ENCODE measurements at regions not wholly inside any gene's neighbourhood (a gene's known extent, or its start where the extent isn't known, plus 50 kb on each side); places are given as distances from the start of the nearest gene placed in this dataset.

DNA sequence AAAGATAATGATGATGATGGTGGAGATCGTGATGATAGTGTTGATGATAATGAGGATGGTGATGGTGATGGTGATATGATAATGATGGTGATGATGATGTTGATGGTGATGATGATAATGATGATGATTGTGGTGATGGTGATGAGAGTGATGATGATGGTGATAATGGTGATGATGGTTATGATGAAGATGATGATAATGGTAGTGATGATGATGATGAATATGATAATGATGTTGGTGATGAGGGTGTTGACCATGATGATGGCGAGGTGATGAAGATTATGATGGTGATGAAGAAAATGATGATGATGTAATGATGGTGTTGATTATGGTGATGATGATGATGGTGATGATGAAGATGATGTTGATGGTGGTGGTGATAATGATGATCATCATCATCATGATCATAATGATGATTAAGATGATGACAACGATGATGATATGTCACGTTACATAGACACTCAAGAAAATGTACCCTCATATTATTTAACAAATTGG lies 1106.4 kb downstream of the NLGN4X start:
- no peak overlapping the region for H3K9ac ChIP-seq (ENCODE audit: low read length)
- H4K20me1 ChIP-seq (ENCODE audit: insufficient read depth) = no peaks in the 10 kb centered on the region
- no peak overlapping the region for H3K4me3 ChIP-seq (ENCODE audit: low read length)
- no peak overlapping the region for H3K4me2 ChIP-seq (ENCODE audit: low read length)
- no peak for TF ChIP-seq EZH2 (IDR thresholded peaks at IDR 0.05; ENCODE audit: borderline replicate concordance, insufficient read depth, low read length, poor library complexity, severe bottlenecking)
- no peak for TF ChIP-seq EP300 (conservative IDR thresholded peaks at IDR 0.05; ENCODE audit: poor library complexity, severe bottlenecking)
- TF ChIP-seq SMC3 (conservative IDR thresholded peaks at IDR 0.05; ENCODE audit: poor library complexity) = no peak
- no peaks in the 10 kb centered on the region for H3K9me3 ChIP-seq (ENCODE audit: low read length)
- no peaks in the 10 kb centered on the region for H3K27me3 ChIP-seq (ENCODE audit: insufficient read depth, low read depth, low read length)
- H2AFZ ChIP-seq (ENCODE audit: low read depth, low read length) = no peak overlapping the region
- H3K27ac ChIP-seq (ENCODE audit: low read length) = no peak overlapping the region
- no peaks in the 10 kb centered on the region for H3K79me2 ChIP-seq (replicated peaks; ENCODE audit: insufficient read depth, low read length)
- H3K36me3 ChIP-seq (ENCODE audit: insufficient read depth, low read length) = no peaks in the 10 kb centered on the region
- H3K9me2 ChIP-seq (ENCODE audit: insufficient read depth, low read length) = no peaks in the 10 kb centered on the region
- no peaks in the 10 kb centered on the region for H3F3A ChIP-seq (ENCODE audit: insufficient read depth, low read length, poor library complexity, severe bottlenecking)

DNA sequence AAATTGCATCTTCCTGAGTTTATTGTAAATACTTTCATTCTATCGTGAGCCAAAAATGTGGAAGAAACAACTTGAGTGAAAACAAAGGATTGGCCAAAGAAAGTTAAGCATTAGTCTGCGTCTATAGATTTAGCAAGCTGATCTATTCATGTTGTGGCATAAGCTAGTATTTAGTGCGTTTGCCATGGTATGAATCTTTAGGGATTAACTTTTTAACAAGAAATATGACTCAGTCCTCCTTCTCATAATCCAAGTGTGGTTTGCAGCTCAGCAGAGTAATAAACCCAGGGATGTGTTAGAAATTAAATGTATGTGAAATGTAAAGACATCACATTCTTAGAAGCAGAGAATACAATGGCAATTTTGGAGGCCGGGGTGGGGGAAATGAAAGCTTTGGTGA lies 1110.9 kb downstream of the NLGN4X start:
- no peak overlapping the region for H3K9ac ChIP-seq (ENCODE audit: low read length)
- TF ChIP-seq EP300 (conservative IDR thresholded peaks at IDR 0.05; ENCODE audit: poor library complexity, severe bottlenecking) (no peak), TAF1 (IDR thresholded peaks at IDR 0.05; ENCODE audit: low read depth) (no peak), EZH2 (IDR thresholded peaks at IDR 0.05; ENCODE audit: borderline replicate concordance, insufficient read depth, low read length, poor library complexity, severe bottlenecking) (no peak), RAD21 (conservative IDR thresholded peaks at IDR 0.05) (no peak), MXI1 (conservative IDR thresholded peaks at IDR 0.05; ENCODE audit: poor library complexity, severe bottlenecking) (no peak), POLR2AphosphoS5 (IDR thresholded peaks at IDR 0.05) (no peak), SMC3 (conservative IDR thresholded peaks at IDR 0.05; ENCODE audit: poor library complexity) (no peak)
- TF ChIP-seq, protein P1, sequence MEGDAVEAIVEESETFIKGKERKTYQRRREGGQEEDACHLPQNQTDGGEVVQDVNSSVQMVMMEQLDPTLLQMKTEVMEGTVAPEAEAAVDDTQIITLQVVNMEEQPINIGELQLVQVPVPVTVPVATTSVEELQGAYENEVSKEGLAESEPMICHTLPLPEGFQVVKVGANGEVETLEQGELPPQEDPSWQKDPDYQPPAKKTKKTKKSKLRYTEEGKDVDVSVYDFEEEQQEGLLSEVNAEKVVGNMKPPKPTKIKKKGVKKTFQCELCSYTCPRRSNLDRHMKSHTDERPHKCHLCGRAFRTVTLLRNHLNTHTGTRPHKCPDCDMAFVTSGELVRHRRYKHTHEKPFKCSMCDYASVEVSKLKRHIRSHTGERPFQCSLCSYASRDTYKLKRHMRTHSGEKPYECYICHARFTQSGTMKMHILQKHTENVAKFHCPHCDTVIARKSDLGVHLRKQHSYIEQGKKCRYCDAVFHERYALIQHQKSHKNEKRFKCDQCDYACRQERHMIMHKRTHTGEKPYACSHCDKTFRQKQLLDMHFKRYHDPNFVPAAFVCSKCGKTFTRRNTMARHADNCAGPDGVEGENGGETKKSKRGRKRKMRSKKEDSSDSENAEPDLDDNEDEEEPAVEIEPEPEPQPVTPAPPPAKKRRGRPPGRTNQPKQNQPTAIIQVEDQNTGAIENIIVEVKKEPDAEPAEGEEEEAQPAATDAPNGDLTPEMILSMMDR (IDR thresholded peaks at IDR 0.05; ENCODE audit: poor library complexity, severe bottlenecking) = no peak
- TF ChIP-seq, protein P2, sequence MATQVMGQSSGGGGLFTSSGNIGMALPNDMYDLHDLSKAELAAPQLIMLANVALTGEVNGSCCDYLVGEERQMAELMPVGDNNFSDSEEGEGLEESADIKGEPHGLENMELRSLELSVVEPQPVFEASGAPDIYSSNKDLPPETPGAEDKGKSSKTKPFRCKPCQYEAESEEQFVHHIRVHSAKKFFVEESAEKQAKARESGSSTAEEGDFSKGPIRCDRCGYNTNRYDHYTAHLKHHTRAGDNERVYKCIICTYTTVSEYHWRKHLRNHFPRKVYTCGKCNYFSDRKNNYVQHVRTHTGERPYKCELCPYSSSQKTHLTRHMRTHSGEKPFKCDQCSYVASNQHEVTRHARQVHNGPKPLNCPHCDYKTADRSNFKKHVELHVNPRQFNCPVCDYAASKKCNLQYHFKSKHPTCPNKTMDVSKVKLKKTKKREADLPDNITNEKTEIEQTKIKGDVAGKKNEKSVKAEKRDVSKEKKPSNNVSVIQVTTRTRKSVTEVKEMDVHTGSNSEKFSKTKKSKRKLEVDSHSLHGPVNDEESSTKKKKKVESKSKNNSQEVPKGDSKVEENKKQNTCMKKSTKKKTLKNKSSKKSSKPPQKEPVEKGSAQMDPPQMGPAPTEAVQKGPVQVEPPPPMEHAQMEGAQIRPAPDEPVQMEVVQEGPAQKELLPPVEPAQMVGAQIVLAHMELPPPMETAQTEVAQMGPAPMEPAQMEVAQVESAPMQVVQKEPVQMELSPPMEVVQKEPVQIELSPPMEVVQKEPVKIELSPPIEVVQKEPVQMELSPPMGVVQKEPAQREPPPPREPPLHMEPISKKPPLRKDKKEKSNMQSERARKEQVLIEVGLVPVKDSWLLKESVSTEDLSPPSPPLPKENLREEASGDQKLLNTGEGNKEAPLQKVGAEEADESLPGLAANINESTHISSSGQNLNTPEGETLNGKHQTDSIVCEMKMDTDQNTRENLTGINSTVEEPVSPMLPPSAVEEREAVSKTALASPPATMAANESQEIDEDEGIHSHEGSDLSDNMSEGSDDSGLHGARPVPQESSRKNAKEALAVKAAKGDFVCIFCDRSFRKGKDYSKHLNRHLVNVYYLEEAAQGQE (IDR thresholded peaks at IDR 0.05; ENCODE audit: borderline replicate concordance) = no peak
- no peaks in the 10 kb centered on the region for H3F3A ChIP-seq (ENCODE audit: insufficient read depth, low read length, poor library complexity, severe bottlenecking)
- H3K4me3 ChIP-seq (ENCODE audit: low read length) = no peak overlapping the region
- H3K79me2 ChIP-seq (replicated peaks; ENCODE audit: insufficient read depth, low read length) = no peaks in the 10 kb centered on the region
- no peaks in the 10 kb centered on the region for H3K36me3 ChIP-seq (ENCODE audit: insufficient read depth, low read length)
- no peak overlapping the region for H2AFZ ChIP-seq (ENCODE audit: low read depth, low read length)
- H3K27me3 ChIP-seq (ENCODE audit: insufficient read depth, low read depth, low read length) = no peaks in the 10 kb centered on the region
- no peak overlapping the region for H3K27ac ChIP-seq (ENCODE audit: low read length)
- H3K9me3 ChIP-seq (ENCODE audit: low read length) = no peaks in the 10 kb centered on the region
- no peaks in the 10 kb centered on the region for H3K9me2 ChIP-seq (ENCODE audit: insufficient read depth, low read length)
- no peak overlapping the region for H3K4me2 ChIP-seq (ENCODE audit: low read length)
- H4K20me1 ChIP-seq (ENCODE audit: insufficient read depth) = no peaks in the 10 kb centered on the region

Measured in neural cell (in vitro differentiated cells).